ENCODE measurements at regions not wholly inside any gene's neighbourhood (a gene's known extent, or its start where the extent isn't known, plus 50 kb on each side); places are given as distances from the start of the nearest gene placed in this dataset.

DNA sequence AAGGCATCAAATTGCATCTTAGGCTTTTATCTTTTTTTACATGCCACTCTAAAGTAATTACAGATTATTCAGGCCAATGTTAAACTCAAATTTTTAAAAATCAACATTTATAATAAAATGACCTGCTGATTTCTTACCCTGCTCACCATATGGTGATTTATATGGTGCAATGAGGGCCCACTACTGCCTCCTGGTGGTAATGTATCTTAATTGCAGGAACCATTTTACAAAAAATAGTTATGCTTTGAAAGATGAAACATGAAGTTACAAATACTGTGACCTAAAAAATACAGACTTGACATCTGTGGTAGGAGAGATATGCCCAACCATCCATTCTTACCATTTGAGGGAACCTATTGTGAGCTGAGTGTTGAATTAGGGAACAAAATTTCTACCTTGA lies 292.6 kb upstream of the TAS2R1 start:
- TF ChIP-seq GTF2F1 (IDR thresholded peaks at IDR 0.05; ENCODE audit: low read length) (no peak), REPIN1 (CRISPR knock-in tag; IDR thresholded peaks at IDR 0.05; ENCODE audit: borderline replicate concordance, low read depth) (no peak), ZNF776 (CRISPR knock-in tag; IDR thresholded peaks at IDR 0.05) (no peak), BRCA1 (CRISPR knock-in tag; IDR thresholded peaks at IDR 0.05) (no peak), RXRA (CRISPR knock-in tag; IDR thresholded peaks at IDR 0.05) (no peak), NR1H2 (CRISPR knock-in tag; IDR thresholded peaks at IDR 0.05; ENCODE audit: borderline replicate concordance, low read depth) (no peak)
- TF ChIP-seq, protein P1, sequence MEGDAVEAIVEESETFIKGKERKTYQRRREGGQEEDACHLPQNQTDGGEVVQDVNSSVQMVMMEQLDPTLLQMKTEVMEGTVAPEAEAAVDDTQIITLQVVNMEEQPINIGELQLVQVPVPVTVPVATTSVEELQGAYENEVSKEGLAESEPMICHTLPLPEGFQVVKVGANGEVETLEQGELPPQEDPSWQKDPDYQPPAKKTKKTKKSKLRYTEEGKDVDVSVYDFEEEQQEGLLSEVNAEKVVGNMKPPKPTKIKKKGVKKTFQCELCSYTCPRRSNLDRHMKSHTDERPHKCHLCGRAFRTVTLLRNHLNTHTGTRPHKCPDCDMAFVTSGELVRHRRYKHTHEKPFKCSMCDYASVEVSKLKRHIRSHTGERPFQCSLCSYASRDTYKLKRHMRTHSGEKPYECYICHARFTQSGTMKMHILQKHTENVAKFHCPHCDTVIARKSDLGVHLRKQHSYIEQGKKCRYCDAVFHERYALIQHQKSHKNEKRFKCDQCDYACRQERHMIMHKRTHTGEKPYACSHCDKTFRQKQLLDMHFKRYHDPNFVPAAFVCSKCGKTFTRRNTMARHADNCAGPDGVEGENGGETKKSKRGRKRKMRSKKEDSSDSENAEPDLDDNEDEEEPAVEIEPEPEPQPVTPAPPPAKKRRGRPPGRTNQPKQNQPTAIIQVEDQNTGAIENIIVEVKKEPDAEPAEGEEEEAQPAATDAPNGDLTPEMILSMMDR (CRISPR knock-in tag; IDR thresholded peaks at IDR 0.05) = no peak
- TF ChIP-seq, protein P2, sequence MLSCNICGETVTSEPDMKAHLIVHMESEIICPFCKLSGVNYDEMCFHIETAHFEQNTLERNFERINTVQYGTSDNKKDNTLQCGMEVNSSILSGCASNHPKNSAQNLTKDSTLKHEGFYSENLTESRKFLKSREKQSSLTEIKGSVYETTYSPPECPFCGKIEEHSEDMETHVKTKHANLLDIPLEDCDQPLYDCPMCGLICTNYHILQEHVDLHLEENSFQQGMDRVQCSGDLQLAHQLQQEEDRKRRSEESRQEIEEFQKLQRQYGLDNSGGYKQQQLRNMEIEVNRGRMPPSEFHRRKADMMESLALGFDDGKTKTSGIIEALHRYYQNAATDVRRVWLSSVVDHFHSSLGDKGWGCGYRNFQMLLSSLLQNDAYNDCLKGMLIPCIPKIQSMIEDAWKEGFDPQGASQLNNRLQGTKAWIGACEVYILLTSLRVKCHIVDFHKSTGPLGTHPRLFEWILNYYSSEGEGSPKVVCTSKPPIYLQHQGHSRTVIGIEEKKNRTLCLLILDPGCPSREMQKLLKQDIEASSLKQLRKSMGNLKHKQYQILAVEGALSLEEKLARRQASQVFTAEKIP (CRISPR knock-in tag; IDR thresholded peaks at IDR 0.05; ENCODE audit: borderline replicate concordance) = no peak
- TF ChIP-seq, protein P3, sequence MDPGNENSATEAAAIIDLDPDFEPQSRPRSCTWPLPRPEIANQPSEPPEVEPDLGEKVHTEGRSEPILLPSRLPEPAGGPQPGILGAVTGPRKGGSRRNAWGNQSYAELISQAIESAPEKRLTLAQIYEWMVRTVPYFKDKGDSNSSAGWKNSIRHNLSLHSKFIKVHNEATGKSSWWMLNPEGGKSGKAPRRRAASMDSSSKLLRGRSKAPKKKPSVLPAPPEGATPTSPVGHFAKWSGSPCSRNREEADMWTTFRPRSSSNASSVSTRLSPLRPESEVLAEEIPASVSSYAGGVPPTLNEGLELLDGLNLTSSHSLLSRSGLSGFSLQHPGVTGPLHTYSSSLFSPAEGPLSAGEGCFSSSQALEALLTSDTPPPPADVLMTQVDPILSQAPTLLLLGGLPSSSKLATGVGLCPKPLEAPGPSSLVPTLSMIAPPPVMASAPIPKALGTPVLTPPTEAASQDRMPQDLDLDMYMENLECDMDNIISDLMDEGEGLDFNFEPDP (CRISPR knock-in tag; conservative IDR thresholded peaks at IDR 0.05) = no peak
